Activated B cell treated with CpG ODN at 0.5 μM for 24 hours (primary cell): ENCODE measurements at regions not wholly inside any gene's neighbourhood (a gene's known extent, or its start where the extent isn't known, plus 50 kb on each side); places are given as distances from the start of the nearest gene placed in this dataset.

ENCODE experiments used
- ATAC-seq: fragments of 200-7000 bp; cut with Tn5 transposase; one replicate; pipeline ENCODE4 v1.10.0; 2021; ENCODE audit warnings: low read depth, mild to moderate bottlenecking, moderate library complexity
- CTCF ChIA-PET: fragments of 350-600 bp; sonication (Branson Sonifier 250); formaldehyde crosslinking; loops from one replicate; lab custom pipeline; 2021; ENCODE audit warnings: antibody characterized with exemption; lab: Charles Lee
- POLR2A ChIA-PET: fragments of 350-600 bp; sonication (Branson Sonifier 250); formaldehyde crosslinking; loops from one replicate; lab custom pipeline; 2021; ENCODE audit warnings: antibody characterized with exemption; lab: Charles Lee
- DNase-seq: peaks from one replicate; pipeline ENCODE4 v3.0.0; 2022
- H3K27ac Mint-ChIP-seq: one replicate; pipeline ENCODE4 v1.8.0; 2020; ENCODE audit warnings: mixed read lengths
- H3K27me3 Mint-ChIP-seq: one replicate; pipeline ENCODE4 v1.8.0; 2021; ENCODE audit warnings: mixed read lengths
- H3K36me3 Mint-ChIP-seq: one replicate; pipeline ENCODE4 v1.8.0; 2021; ENCODE audit warnings: low read depth, mixed read lengths
- H3K4me1 Mint-ChIP-seq: one replicate; pipeline ENCODE4 v1.8.0; 2021; ENCODE audit warnings: mixed read lengths
- H3K4me3 Mint-ChIP-seq: one replicate; pipeline ENCODE4 v1.8.0; 2020; ENCODE audit warnings: mild to moderate bottlenecking, mixed read lengths
- H3K9me3 Mint-ChIP-seq: one replicate; pipeline ENCODE4 v1.8.0; 2020; ENCODE audit warnings: mixed read lengths
- CTCF ChIP-seq: fragments of 200-600 bp; IDR thresholded peaks from one replicate; pipeline ENCODE4 v1.8.0; 2022; ENCODE audit warnings: antibody characterized with exemption, mild to moderate bottlenecking
- intact Hi-C: fragments of 100-400 bp; cut with micrococcal nuclease; formaldehyde crosslinking; loops from one replicate; pipeline ENCODE4 v1.15.1; 2024

DNA sequence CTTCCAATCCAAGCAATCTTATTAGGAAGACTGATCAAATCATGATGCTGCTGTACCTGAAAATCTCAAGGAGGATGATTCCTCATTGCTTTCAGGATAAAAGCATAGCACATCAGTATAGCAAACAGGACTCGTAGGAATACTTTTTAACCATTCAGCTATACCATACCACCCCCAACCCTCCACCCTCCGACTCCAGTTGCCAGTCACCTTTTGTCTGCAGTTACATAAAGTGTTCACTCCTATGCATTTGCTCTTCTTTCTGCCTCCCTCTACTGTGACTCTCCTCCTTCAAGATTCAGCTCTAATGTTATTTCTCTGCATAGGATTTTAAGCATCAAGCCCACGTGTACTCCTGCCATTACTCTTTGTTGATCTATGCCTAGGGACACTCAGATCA lies 124.7 kb upstream of the KCNQ5 start:
- Mint-ChIP-seq H3K9me3 (no peaks in the 10 kb centered on the region), H3K36me3 (no peaks in the 10 kb centered on the region), H3K4me3 (no peak overlapping the region), H3K27me3 (peaks cover 5% of the 10 kb centered on the region), H3K4me1 (no peaks in the 10 kb centered on the region), H3K27ac (no peak overlapping the region)
- TF ChIP-seq CTCF = no peak
- ChIA-PET POLR2A (no interaction called here), CTCF (no interaction called here)
- ATAC-seq (no peak), DNase-seq (no peak)
- intact Hi-C loops = no loop called here

DNA sequence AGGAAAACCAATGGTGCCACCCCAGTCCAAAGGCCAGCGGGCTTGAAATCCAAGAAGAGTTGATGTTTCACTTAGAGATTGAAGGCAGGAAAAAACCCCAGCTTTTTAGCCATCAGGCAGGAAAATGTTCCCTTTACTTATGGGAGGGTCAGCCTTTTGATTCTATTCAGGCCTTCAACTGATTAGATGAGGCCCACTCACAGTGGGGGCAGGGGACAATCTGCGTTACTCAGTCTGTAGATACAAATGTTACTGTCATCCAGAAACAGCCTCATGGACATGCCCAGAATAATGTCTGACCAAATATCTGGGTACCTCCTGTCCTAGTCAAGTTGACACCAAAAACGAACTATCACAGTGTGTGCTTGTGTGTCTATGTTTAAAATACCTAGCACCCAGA lies 121.2 kb upstream of the KCNQ5 start:
- no peak for DNase-seq
- H3K27ac Mint-ChIP-seq = no peak overlapping the region
- intact Hi-C loops = no loop called here
- no peaks in the 10 kb centered on the region for H3K4me1 Mint-ChIP-seq
- ChIA-PET POLR2A (no interaction called here), CTCF (no interaction called here)
- no peaks in the 10 kb centered on the region for H3K9me3 Mint-ChIP-seq
- H3K4me3 Mint-ChIP-seq = no peak overlapping the region
- no peak for ATAC-seq
- no peak for TF ChIP-seq CTCF
- H3K27me3 Mint-ChIP-seq = peaks cover 7% of the 10 kb centered on the region
- no peaks in the 10 kb centered on the region for H3K36me3 Mint-ChIP-seq

DNA sequence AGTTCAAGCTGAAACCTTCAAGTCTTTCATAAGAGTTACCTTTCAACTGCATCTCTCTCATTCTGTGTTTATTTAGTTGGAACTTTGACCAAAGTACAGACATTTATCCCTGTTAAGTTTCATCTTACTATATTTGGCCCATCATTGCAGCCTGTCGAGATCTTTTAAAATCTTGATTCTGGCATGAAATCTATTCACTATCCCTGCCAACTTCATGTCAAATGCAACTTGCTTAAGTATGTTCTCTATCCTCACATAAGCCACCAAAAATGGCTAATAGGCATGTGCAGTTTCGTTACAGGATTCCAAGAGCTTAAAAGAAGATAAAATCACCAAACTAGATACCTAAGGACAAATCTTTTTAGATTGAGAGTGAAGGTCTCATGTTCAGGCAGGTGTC lies 117.5 kb upstream of the KCNQ5 start:
- ATAC-seq = no peak
- no peak overlapping the region for H3K4me3 Mint-ChIP-seq
- ChIA-PET CTCF (no interaction called here), POLR2A (no interaction called here)
- H3K4me1 Mint-ChIP-seq = no peaks in the 10 kb centered on the region
- peaks cover 4% of the 10 kb centered on the region for H3K27me3 Mint-ChIP-seq
- no peaks in the 10 kb centered on the region for H3K36me3 Mint-ChIP-seq
- no peak for TF ChIP-seq CTCF
- H3K27ac Mint-ChIP-seq = no peak overlapping the region
- no peaks in the 10 kb centered on the region for H3K9me3 Mint-ChIP-seq
- no peak for DNase-seq
- intact Hi-C loops = no loop called here

- Mint-ChIP-seq H3K27me3 (peaks cover 5% of the 10 kb centered on the region), H3K36me3 (no peaks in the 10 kb centered on the region), H3K9me3 (no peaks in the 10 kb centered on the region), H3K27ac (no peak overlapping the region), H3K4me1 (no peaks in the 10 kb centered on the region), H3K4me3 (no peak overlapping the region)
- no peak for ATAC-seq
- CTCF ChIA-PET = no interaction called here
- no peak for DNase-seq
- POLR2A ChIA-PET = no interaction called here
- no peak for TF ChIP-seq CTCF
- intact Hi-C loops = no loop called here
These were observed 116.4 kb upstream of the KCNQ5 start for GRCh38 chr6:72505446-72505845.

GRCh38 chr6:72519871-72520270 lies 102.0 kb upstream of the KCNQ5 start:
- intact Hi-C loops = no loop called here
- ATAC-seq (no peak), DNase-seq (no peak)
- Mint-ChIP-seq H3K4me3 (no peak overlapping the region), H3K4me1 (no peaks in the 10 kb centered on the region), H3K27me3 (peaks cover 13% of the 10 kb centered on the region), H3K27ac (no peak overlapping the region), H3K36me3 (no peaks in the 10 kb centered on the region), H3K9me3 (no peaks in the 10 kb centered on the region)
- TF ChIP-seq CTCF = no peak
- ChIA-PET POLR2A (no interaction called here), CTCF (no interaction called here)
